HFF-Myc (cell line): ENCODE measurements at regions not wholly inside any gene's neighbourhood (a gene's known extent, or its start where the extent isn't known, plus 50 kb on each side); places are given as distances from the start of the nearest gene placed in this dataset.

ENCODE experiments used
- DNase-seq: peaks from one replicate; pipeline ENCODE4 v3.0.0-alpha.2; 2011; ENCODE audit warnings: low read depth; ENCODE audit errors: extremely low read depth
- H3K4me3 ChIP-seq: replicated peaks from 2 replicates; pipeline ENCODE4 v1.5.1; 2011; ENCODE audit warnings: low read depth, mild to moderate bottlenecking, control low read depth, low read length
- CTCF ChIP-seq: IDR thresholded peaks from 2 replicates; pipeline ENCODE4 v1.5.1; 2012; ENCODE audit warnings: mild to moderate bottlenecking, low read depth, low read length, control low read depth; ENCODE audit errors: missing control alignments

DNA sequence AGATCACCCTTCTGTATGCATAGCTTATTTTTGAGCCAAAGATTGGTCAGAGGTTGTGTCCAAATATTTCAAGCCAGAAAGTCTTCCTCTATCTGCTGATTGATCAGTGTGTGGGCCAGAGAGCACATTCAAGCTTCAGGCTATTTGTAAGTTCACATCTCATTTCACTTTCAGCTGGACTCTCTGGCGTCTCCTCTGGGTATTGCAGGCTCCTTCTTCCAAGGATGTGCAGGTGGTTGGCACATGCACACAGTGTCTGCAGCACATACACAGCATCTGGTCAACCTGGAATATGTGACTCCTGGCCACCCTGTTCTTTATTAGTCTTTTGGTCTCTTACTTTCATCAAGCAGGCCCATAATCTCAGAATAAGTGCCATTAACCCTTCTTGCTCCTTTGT is 516.1 kb downstream of the ANXA1 start:
- peak; percentile 5 for DNase-seq
- no peak for TF ChIP-seq CTCF
- no peak overlapping the region for H3K4me3 ChIP-seq

DNA sequence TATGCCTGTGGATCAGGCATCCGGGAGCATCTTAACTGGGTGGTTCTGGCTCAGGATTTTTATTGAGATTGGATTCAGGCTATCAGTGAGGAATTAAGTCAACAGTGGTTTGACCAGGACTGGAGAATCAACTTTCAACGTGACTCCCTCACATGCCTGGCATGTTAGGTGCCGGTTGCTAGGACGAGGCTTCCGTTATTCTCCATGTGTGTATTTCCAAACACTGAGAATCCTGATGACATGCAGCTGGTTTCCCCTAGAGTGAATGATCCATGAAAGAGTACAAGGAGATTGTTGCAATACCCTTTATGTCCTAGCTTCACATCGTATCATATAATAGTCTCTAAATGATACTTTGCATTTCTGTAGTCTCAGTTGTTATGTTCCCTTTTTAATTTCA is 529.2 kb downstream of the ANXA1 start:
- DNase-seq: no peak
- no peak overlapping the region for H3K4me3 ChIP-seq
- no peak for TF ChIP-seq CTCF

DNA sequence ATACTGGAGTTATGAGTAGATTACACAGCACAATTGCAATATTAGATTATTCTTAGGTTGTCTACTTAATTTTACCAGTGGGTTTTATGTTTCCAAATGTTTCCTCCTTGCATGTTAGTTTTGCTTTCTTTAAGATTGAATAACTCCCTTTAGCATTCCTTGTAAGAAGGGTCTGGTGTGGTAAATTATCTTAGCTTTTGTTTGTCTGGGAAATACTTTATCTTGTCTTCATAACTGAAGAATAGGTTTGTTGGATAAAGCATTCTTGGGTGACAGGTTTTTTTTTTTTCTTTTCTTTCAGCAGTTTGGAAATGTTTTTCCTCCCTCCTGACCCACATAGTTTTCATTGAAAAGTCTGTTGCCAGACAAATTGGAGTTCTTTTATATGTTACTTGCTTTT is 531.1 kb downstream of the ANXA1 start:
- H3K4me3 ChIP-seq: no peak overlapping the region
- no peak for DNase-seq
- no peak for TF ChIP-seq CTCF

DNA sequence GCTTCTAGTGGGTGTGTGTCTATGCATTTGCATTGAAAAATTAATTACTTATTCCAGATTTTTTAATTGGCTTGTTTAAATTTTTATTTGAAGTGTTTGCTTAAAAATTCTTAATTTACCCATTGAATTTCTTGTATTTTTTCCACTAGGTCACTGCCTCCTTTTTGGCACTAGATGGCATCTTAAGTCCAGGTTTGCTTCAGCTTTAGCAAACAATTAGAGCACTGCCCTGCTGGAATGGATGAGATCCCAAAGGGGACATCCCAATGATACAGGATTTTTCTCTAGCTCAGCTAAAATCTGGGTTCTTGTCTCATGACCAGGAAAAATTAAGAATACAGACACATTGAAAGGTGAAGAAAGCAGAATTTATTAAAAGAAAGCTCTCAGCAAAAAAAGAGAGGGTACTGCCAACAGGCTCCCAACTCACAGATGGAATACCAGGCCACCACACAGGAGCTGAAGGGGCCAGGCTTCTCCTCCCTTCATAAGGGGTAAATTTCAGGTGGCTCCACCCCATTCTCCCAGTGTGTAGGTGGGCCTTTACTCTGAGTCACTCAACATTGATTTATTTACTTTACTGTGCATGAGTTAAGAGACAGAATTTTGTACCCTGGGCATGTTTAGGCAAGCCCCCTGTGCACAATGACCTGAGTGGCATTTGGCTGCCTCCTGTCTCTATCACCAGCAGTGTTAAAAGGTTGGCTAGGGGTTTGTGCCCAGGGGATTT is 532.4 kb downstream of the ANXA1 start:
- peak; percentile 32 for TF ChIP-seq CTCF
- peak; percentile 5 for DNase-seq
- H3K4me3 ChIP-seq: no peak overlapping the region

- no peak for TF ChIP-seq CTCF
- no peak overlapping the region for H3K4me3 ChIP-seq
- DNase-seq: no peak
Observed at GRCh38 chr9:73684601-73685000, 532.9 kb downstream of the ANXA1 start.

DNA sequence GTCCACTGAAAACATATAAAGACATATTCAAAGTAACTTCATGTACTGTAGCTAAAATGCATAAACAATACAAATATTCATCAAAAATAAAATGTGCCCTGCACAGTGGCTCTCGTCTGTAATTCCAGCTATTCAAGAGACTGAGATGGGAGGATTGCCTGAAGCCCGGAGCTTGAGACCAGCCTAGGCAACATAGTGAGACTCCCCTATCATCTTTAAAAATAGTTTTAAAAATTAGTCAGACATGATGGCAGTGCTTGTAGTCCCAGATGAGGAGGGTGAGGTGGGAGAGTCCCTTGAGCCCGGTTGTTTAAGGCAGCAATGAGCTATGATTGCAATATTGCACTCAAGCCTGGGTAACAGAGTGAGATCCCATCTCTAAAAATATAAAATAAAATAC is 534.1 kb downstream of the ANXA1 start:
- TF ChIP-seq CTCF: no peak
- H3K4me3 ChIP-seq: no peak overlapping the region
- DNase-seq: no peak
